ENCODE measurements at regions not wholly inside any gene's neighbourhood (a gene's known extent, or its start where the extent isn't known, plus 50 kb on each side); places are given as distances from the start of the nearest gene placed in this dataset.

- Histone ChIP-seq H3K9me3 (ENCODE audit: low read length) (no peaks in the 10 kb centered on the region), H3K4me1 (ENCODE audit: insufficient read depth, low read length) (no peaks in the 10 kb centered on the region), H3K27ac (ENCODE audit: extremely low read length, insufficient read depth, low read length) (no peak overlapping the region), H3K9ac (ENCODE audit: insufficient read depth, low read depth, low read length) (no peak overlapping the region), H2AFZ (ENCODE audit: low read length) (no peak overlapping the region), H3K36me3 (replicated peaks in 1 of 2; ENCODE audit: control insufficient read depth in 1 of 2, insufficient read depth in 2 of 2, low read length in 2 of 2) (no peaks in the 10 kb centered on the region), H3K4me2 (ENCODE audit: low read depth, low read length) (no peak overlapping the region), H3K4me3 (replicated peaks in 1 of 3; ENCODE audit: insufficient read depth in 1 of 3, low read depth in 2 of 3, low read length in 3 of 3) (no peak overlapping the region), H3K27me3 (ENCODE audit: control insufficient read depth in 1 of 2, insufficient read depth in 2 of 2, low read length in 2 of 2) (no peaks in the 10 kb centered on the region), H3K79me2 (ENCODE audit: insufficient read depth, low read length) (no peaks in the 10 kb centered on the region), H4K20me1 (ENCODE audit: insufficient read depth, low read length) (no peaks in the 10 kb centered on the region)
- POLR2A ChIA-PET = no interaction called here
- BruUV-seq (replicated peaks) = no TSS peak
- DNase-seq (ENCODE audit: low spot score) = no peak
- intact Hi-C loops (cut with micrococcal nuclease; ENCODE audit: unreplicated experiment) (no loop called here), in situ Hi-C loops (cut with HindIII; ENCODE audit: extremely low pct_ligation_motif_present, low pct_unique_long_range_greater_than_20kb) (no loop called here)
- no peak for FAIRE-seq
- TF ChIP-seq ATF7 (IDR thresholded peaks at IDR 0.05) = peak; percentile 78
- TF ChIP-seq ATF7 (CRISPR knock-in tag; IDR thresholded peaks at IDR 0.05) = no peak
- no peak for TF ChIP-seq STAG1 (CRISPR knock-in tag; IDR thresholded peaks at IDR 0.05)
- TF ChIP-seq MIER2 (CRISPR knock-in tag; IDR thresholded peaks at IDR 0.05) = no peak
- TF ChIP-seq ZNF543 (CRISPR knock-in tag; IDR thresholded peaks at IDR 0.05) = no peak
- TF ChIP-seq ZBTB4 (CRISPR knock-in tag; IDR thresholded peaks at IDR 0.05; ENCODE audit: borderline replicate concordance) = no peak
- TF ChIP-seq NBN (conservative IDR thresholded peaks at IDR 0.05) = no peak
- no peak for TF ChIP-seq ZFYVE20 (CRISPR knock-in tag; IDR thresholded peaks at IDR 0.05; ENCODE audit: borderline replicate concordance, low read depth)
- no peak for TF ChIP-seq CBX5 (CRISPR knock-in tag; IDR thresholded peaks at IDR 0.05; ENCODE audit: borderline replicate concordance)
- TF ChIP-seq ATAD3A (CRISPR knock-in tag; IDR thresholded peaks at IDR 0.05) = no peak
- TF ChIP-seq SP140L (CRISPR knock-in tag; IDR thresholded peaks at IDR 0.05; ENCODE audit: borderline replicate concordance) = no peak
- peak; percentile 67; the same call in 1 of the 2 replicates for TF ChIP-seq CREB1 (IDR thresholded peaks at IDR 0.05)
- TF ChIP-seq CREB1 (CRISPR knock-in tag; IDR thresholded peaks at IDR 0.05) = no peak
- WGBS (ENCODE audit: low lambda C conversion rate) = 28% methylated on average over 3 of the region's 3 CpGs
- no peak for ATAC-seq
- CTCF ChIA-PET (ENCODE audit: low intra/inter-chr PET ratio, low total read pairs) = no interaction called here
Measured at GRCh38 chr1:70827030-70827429, 220.6 kb downstream of the PTGER3 start.
